ENCODE measurements at regions not wholly inside any gene's neighbourhood (a gene's known extent, or its start where the extent isn't known, plus 50 kb on each side); places are given as distances from the start of the nearest gene placed in this dataset.

DNA sequence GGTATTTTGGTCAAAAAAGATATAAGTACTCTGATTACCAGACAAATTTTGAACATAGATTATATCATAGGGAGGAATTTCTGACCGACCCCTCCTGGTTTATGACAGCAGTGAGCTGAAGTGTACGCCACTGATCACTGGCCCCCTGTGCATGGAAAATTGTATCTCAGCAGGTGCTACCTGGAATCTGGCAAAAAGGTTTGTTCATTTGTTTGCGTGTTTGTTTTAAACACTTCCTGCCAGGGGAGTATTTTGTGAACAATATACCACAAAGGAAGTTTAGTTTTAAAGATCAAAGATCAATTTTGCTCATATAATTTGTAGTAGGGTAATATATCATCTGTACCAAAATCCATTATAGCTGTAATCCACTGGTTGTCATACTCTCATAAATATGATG is 219.7 kb upstream of the TENM3 start:
- Histone ChIP-seq H3K9ac (ENCODE audit: control insufficient read depth, insufficient read depth, low read length) (no peak overlapping the region), H4K20me1 (ENCODE audit: control insufficient read depth, insufficient read depth) (no peaks in the 10 kb centered on the region), H3K36me3 (ENCODE audit: control insufficient read depth in 2 of 2, insufficient read depth in 2 of 2, low read length in 1 of 2) (no peaks in the 10 kb centered on the region), H2AFZ (ENCODE audit: control insufficient read depth, low read depth, low read length) (no peak overlapping the region; the same call in 1 of the 2 replicates), H3K9me3 (replicated peaks; ENCODE audit: control insufficient read depth, insufficient read depth, low read length) (peaks cover 2% of the 10 kb centered on the region; the same call in 2 of the 3 replicates), H3K4me1 (ENCODE audit: control insufficient read depth, insufficient read depth, low read length) (peaks cover 8% of the 10 kb centered on the region; the same call in 1 of the 2 replicates), H3K27ac (ENCODE audit: control insufficient read depth, insufficient read depth) (no peak overlapping the region), H3K79me2 (ENCODE audit: control insufficient read depth, insufficient read depth, low read length) (no peaks in the 10 kb centered on the region), H3K27me3 (replicated peaks in 1 of 2; ENCODE audit: control insufficient read depth in 2 of 2, insufficient read depth in 2 of 2, low read length in 1 of 2) (no peaks in the 10 kb centered on the region), H3K4me2 (ENCODE audit: control insufficient read depth, insufficient read depth) (no peak overlapping the region), H3K4me3 (no peak overlapping the region)
- ATAC-seq = no peak
- FAIRE-seq = no peak
- RAD21 ChIA-PET (ENCODE audit: unreplicated experiment) = no interaction called here
- POLR2A ChIA-PET = no interaction called here
- intact Hi-C loops (cut with micrococcal nuclease; ENCODE audit: unreplicated experiment) (no loop called here), in situ Hi-C loops (cut with MboI) (no loop called here)
- no TSS peak for BruUV-seq (replicated peaks)
- DNase-seq (ENCODE audit: low read depth, low spot score) = no peak
- WGBS (ENCODE audit: insufficient coverage, insufficient replicate concordance, low lambda C conversion rate, missing lambda C conversion rate) = 23% methylated on average over 3 of the region's 3 CpGs
- SMC1A ChIA-PET (ENCODE audit: uncharacterized antibody, unreplicated experiment) = interaction anchor here (1.2 to 2.3 kb wide), 5 partner anchors 8 to 62 kb away, joined by 3 to 9 read pairs (median 4); no protein-coding TSS in a partner anchor
- CTCF ChIA-PET = interaction anchor here (1.0 to 2.1 kb wide), 2 partner anchors 9 to 10 kb away, joined by 3 to 5 read pairs; no protein-coding TSS in a partner anchor
- TF ChIP-seq, protein P1, sequence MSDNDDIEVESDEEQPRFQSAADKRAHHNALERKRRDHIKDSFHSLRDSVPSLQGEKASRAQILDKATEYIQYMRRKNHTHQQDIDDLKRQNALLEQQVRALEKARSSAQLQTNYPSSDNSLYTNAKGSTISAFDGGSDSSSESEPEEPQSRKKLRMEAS (IDR thresholded peaks at IDR 0.05; ENCODE audit: low read depth, low read length) = no peak
- no peak for TF ChIP-seq ZNF207 (IDR thresholded peaks at IDR 0.05; ENCODE audit: borderline replicate concordance)
- TF ChIP-seq STAT1 (conservative IDR thresholded peaks at IDR 0.05) = no peak
- TF ChIP-seq CHD1 (IDR thresholded peaks at IDR 0.05; ENCODE audit: low read depth, low read length) = no peak
- TF ChIP-seq EZH2 (IDR thresholded peaks at IDR 0.05; ENCODE audit: borderline replicate concordance, control insufficient read depth, low read depth, low read length) = no peak
- no peak for TF ChIP-seq ATF7 (IDR thresholded peaks at IDR 0.05; ENCODE audit: low read depth)
- no peak for TF ChIP-seq MEF2B (IDR thresholded peaks at IDR 0.05; ENCODE audit: partially characterized antibody, poor library complexity, severe bottlenecking)
- TF ChIP-seq SMAD1 (IDR thresholded peaks at IDR 0.05; ENCODE audit: low read depth, partially characterized antibody) = no peak
- TF ChIP-seq RELA (IDR thresholded peaks at IDR 0.05; ENCODE audit: borderline replicate concordance, partially characterized antibody) = no peak
- no peak for TF ChIP-seq SP1 (IDR thresholded peaks at IDR 0.05; ENCODE audit: low read depth, low read length)
- no peak for TF ChIP-seq CREB1 (IDR thresholded peaks at IDR 0.05; ENCODE audit: low read depth)
- no peak for TF ChIP-seq IKZF1 (conservative IDR thresholded peaks at IDR 0.05)
- no peak for TF ChIP-seq WRNIP1 (IDR thresholded peaks at IDR 0.05; ENCODE audit: borderline replicate concordance, low read depth, low read length)
- TF ChIP-seq SMARCA5 (IDR thresholded peaks at IDR 0.05) = no peak
- TF ChIP-seq PAX8 (IDR thresholded peaks at IDR 0.05) = no peak
- no peak for TF ChIP-seq KLF5 (IDR thresholded peaks at IDR 0.05; ENCODE audit: partially characterized antibody)
- TF ChIP-seq TAF1 (IDR thresholded peaks at IDR 0.05; ENCODE audit: borderline replicate concordance, low read depth, low read length) = no peak
- no peak for TF ChIP-seq NR2C2 (IDR thresholded peaks at IDR 0.05; ENCODE audit: borderline replicate concordance, control insufficient read depth, insufficient read length, low read depth)

Data from GM12878 (cell line).